ENCODE measurements at regions not wholly inside any gene's neighbourhood (a gene's known extent, or its start where the extent isn't known, plus 50 kb on each side); places are given as distances from the start of the nearest gene placed in this dataset.

GRCh38 chr18:67589325-67589724, 72.8 kb upstream of the DSEL start:
- Histone ChIP-seq H2AFZ (ENCODE audit: low read length) (no peak overlapping the region), H3K4me2 (ENCODE audit: low read length) (no peak overlapping the region), H3K79me2 (ENCODE audit: insufficient read depth, low read length) (no peaks in the 10 kb centered on the region), H3K27ac (ENCODE audit: low read depth, low read length, poor library complexity, severe bottlenecking) (no peak overlapping the region), H3K9me2 (ENCODE audit: low read depth, low read length) (no peaks in the 10 kb centered on the region), H4K20me1 (ENCODE audit: insufficient read depth, low read length) (no peaks in the 10 kb centered on the region), H3K4me3 (ENCODE audit: low read depth, low read length, poor library complexity, severe bottlenecking) (no peak overlapping the region), H3K9ac (ENCODE audit: low read length) (no peak overlapping the region), H3K27me3 (ENCODE audit: insufficient read depth, low read length) (no peaks in the 10 kb centered on the region), H3F3A (ENCODE audit: insufficient read depth, low read length) (no peaks in the 10 kb centered on the region), H3K9me3 (ENCODE audit: low read length) (no peaks in the 10 kb centered on the region), H3K36me3 (ENCODE audit: insufficient read depth, low read length) (no peaks in the 10 kb centered on the region), H3K4me1 (ENCODE audit: insufficient read depth, low read length, severe bottlenecking) (no peaks in the 10 kb centered on the region)
- no peak for TF ChIP-seq EZH2 (IDR thresholded peaks at IDR 0.05; ENCODE audit: borderline replicate concordance, low read length)
- TF ChIP-seq, protein P1, sequence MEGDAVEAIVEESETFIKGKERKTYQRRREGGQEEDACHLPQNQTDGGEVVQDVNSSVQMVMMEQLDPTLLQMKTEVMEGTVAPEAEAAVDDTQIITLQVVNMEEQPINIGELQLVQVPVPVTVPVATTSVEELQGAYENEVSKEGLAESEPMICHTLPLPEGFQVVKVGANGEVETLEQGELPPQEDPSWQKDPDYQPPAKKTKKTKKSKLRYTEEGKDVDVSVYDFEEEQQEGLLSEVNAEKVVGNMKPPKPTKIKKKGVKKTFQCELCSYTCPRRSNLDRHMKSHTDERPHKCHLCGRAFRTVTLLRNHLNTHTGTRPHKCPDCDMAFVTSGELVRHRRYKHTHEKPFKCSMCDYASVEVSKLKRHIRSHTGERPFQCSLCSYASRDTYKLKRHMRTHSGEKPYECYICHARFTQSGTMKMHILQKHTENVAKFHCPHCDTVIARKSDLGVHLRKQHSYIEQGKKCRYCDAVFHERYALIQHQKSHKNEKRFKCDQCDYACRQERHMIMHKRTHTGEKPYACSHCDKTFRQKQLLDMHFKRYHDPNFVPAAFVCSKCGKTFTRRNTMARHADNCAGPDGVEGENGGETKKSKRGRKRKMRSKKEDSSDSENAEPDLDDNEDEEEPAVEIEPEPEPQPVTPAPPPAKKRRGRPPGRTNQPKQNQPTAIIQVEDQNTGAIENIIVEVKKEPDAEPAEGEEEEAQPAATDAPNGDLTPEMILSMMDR (IDR thresholded peaks at IDR 0.05; ENCODE audit: low read length): no peak

DNA sequence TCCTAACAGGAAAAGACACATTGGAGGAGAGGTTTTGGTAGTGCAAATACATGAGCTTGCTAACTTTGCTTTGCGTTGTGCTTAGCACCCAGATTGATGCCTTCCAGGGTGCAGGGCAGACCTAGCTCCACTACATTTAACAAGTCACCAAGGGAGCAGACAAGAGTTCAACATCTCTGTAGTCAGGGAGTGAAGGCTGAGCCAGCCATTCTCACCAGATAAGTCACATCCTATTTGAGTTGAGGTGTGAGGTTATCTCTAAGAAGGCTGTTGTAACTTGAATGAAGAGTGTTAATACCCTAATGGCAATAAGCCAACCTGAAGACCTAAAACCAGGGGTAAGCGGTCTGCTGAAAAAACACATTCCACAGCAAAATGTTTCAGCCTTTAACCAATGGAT, 69.6 kb upstream of the DSEL start:
- Histone ChIP-seq H3K27ac (ENCODE audit: low read depth, low read length, poor library complexity, severe bottlenecking) (no peak overlapping the region), H3K27me3 (ENCODE audit: insufficient read depth, low read length) (no peaks in the 10 kb centered on the region), H3K79me2 (ENCODE audit: insufficient read depth, low read length) (no peaks in the 10 kb centered on the region), H3K9me2 (ENCODE audit: low read depth, low read length) (no peaks in the 10 kb centered on the region), H2AFZ (ENCODE audit: low read length) (no peak overlapping the region), H3K9ac (ENCODE audit: low read length) (no peak overlapping the region), H3K4me1 (ENCODE audit: insufficient read depth, low read length, severe bottlenecking) (no peaks in the 10 kb centered on the region), H3K36me3 (ENCODE audit: insufficient read depth, low read length) (no peaks in the 10 kb centered on the region), H3K4me3 (ENCODE audit: low read depth, low read length, poor library complexity, severe bottlenecking) (no peak overlapping the region), H4K20me1 (ENCODE audit: insufficient read depth, low read length) (no peaks in the 10 kb centered on the region), H3K4me2 (ENCODE audit: low read length) (no peak overlapping the region), H3F3A (ENCODE audit: insufficient read depth, low read length) (no peaks in the 10 kb centered on the region), H3K9me3 (ENCODE audit: low read length) (no peaks in the 10 kb centered on the region)
- TF ChIP-seq, protein P1 (IDR thresholded peaks at IDR 0.05; ENCODE audit: low read length): no peak
- no peak for TF ChIP-seq EZH2 (IDR thresholded peaks at IDR 0.05; ENCODE audit: borderline replicate concordance, low read length)

GRCh38 chr18:67583621-67584020, 67.1 kb upstream of the DSEL start:
- Histone ChIP-seq H3K9me3 (ENCODE audit: low read length) (no peaks in the 10 kb centered on the region), H3K9me2 (ENCODE audit: low read depth, low read length) (no peaks in the 10 kb centered on the region), H3K4me1 (ENCODE audit: insufficient read depth, low read length, severe bottlenecking) (no peaks in the 10 kb centered on the region), H3K9ac (ENCODE audit: low read length) (no peak overlapping the region), H3K36me3 (ENCODE audit: insufficient read depth, low read length) (no peaks in the 10 kb centered on the region), H2AFZ (ENCODE audit: low read length) (no peak overlapping the region), H3K27ac (ENCODE audit: low read depth, low read length, poor library complexity, severe bottlenecking) (no peak overlapping the region), H3K4me3 (ENCODE audit: low read depth, low read length, poor library complexity, severe bottlenecking) (no peak overlapping the region), H3K4me2 (ENCODE audit: low read length) (no peak overlapping the region), H3F3A (ENCODE audit: insufficient read depth, low read length) (no peaks in the 10 kb centered on the region), H3K27me3 (ENCODE audit: insufficient read depth, low read length) (no peaks in the 10 kb centered on the region), H3K79me2 (ENCODE audit: insufficient read depth, low read length) (no peaks in the 10 kb centered on the region), H4K20me1 (ENCODE audit: insufficient read depth, low read length) (no peaks in the 10 kb centered on the region)
- TF ChIP-seq EZH2 (IDR thresholded peaks at IDR 0.05; ENCODE audit: borderline replicate concordance, low read length): no peak
- TF ChIP-seq, protein P1 (IDR thresholded peaks at IDR 0.05; ENCODE audit: low read length): no peak

All from OCI-LY1 (cell line).